HuH-7.5 (cell line): ENCODE measurements at regions not wholly inside any gene's neighbourhood (a gene's known extent, or its start where the extent isn't known, plus 50 kb on each side); places are given as distances from the start of the nearest gene placed in this dataset.

Source experiments
- DNase-seq: peaks from one replicate; pipeline ENCODE4 v3.0.0; 2011; ENCODE audit warnings: low spot score

DNA sequence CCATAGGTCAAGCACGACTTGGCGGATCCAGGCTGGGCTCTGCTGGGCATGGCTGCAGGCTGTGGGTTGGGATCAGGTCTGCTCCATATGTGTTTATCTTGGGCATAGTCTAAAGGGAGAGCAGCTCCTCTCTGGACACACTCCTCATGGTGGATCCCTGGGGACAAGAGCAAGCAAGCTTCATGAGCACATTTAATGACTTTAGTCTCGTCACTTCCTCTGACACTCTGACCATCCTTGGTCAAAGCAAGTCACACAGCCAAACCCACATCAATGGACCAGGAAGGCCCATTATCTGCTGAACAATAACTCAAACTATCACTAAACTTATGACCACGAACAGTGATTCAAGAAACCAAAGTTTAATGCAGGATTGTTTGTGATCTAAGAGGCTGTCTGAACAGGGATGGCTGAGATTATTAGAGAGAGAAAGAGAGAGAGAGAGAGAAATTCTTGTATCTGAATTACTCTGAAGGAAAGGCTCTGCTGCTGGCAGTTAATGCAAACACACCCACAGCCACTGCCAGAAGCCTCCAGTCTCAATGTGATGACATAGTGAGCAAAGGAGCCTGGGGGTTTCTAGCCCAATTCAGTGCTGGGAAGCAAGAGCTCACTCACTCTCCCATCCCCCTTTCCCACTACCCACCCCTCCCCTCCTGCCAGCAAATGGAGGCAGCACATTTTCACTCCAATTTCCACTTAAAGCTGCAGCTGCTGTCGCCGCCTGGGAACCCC, 490.2 kb upstream of the SULF2 start:
- DNase-seq, result no peak

GRCh38 chr20:48273843-48274242, 488.6 kb upstream of the SULF2 start:
- no peak for DNase-seq

GRCh38 chr20:48270885-48271284, 485.6 kb upstream of the SULF2 start:
- no peak for DNase-seq

GRCh38 chr20:48267860-48268633, 482.8 kb upstream of the SULF2 start:
- DNase-seq, result no peak

DNA sequence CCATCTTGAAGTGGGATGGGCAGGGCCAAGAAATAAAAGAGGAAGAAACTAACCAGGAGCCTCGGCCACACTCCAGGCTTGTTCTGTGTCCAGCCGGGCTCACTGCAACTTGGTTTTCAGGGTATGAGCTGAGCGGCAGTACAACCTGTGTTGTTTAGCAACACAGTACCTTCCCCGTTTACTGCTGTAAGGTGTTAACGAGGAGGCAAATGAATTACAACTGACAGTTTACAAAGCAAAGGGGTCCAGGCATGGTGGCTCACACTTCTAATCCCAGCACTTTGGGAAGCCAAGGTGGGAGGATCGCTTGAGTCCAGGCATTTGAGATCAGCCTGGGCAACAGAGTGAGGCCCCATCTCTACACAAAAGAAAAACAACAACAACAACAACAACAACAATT, 481.3 kb upstream of the SULF2 start:
- no peak for DNase-seq

GRCh38 chr20:48265791-48266190, 480.5 kb upstream of the SULF2 start:
- DNase-seq, result no peak

DNA sequence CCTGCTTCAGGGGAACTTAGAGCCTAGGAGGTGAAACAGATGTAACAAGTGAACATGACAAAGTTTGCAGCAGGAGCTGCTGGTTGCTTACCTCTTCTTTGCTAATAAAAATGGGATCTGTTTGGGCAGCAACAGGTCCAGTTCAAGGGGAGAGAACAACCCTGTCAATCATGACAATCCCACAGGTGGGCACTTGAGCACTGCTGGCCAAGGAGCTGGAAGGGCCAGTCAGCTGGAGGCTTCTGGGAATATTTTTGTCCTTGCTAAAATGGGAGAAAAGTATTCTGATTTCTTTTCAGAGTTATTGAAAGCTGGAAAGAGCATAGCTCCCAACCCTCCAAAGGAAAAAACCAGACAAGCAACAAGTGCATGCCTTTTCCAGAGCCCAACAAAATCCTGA, 477.7 kb upstream of the SULF2 start:
- DNase-seq, result no peak

DNA sequence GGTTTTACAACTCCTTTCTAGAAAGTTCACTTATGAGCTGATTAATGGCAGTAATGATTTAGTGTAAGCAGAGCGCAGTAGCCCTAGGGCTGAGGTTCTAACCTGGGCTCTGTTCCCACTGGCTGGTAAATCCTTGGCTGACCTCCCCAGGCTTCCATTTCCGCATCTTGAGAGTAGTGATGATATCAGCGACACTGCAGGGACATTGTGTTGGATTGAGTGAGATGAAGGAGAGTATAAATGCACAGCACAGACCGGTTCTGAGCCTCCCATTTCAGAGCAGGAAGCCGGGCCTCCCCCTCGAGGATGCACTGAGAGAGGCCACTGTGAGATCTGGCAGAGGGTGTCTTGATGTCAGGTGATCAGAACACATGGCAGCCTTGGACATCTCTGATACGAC, 477.2 kb upstream of the SULF2 start:
- DNase-seq, result no peak

- no peak for DNase-seq
Observed at GRCh38 chr20:48261398-48261910, 476.2 kb upstream of the SULF2 start.

DNA sequence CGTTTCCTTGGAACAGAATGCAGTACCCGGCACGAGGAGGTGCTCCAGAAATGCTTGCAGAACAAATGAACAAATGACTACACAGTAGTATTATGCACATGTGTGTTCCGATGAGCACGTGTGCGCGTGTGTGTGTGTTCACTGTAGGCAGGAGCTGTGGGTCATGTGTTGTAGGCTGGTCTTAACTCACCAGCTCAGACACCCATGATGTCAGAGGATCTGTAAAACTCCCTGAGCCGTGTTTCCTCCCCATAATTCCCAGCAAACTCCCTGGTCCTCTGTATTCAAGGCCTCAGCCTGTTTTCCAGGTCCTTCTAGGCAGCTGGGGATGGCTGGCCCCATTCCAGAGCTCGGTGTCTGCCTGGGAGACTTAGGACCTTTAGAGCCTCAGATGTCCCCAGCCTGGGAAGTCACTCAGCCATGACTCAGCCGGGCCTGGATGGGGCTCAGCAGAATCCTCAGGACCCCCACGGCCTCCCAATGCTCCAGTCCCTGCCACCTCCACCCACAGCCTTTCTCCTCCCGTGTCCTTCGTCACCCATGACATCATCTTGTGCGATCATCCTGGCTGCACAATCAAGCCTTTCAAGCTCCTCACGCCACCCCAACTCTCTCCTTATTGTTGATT, 475.0 kb upstream of the SULF2 start:
- no peak for DNase-seq

- no peak for DNase-seq
Observed at GRCh38 chr20:48259456-48259855, 474.2 kb upstream of the SULF2 start.

GRCh38 chr20:48257833-48258232, 472.6 kb upstream of the SULF2 start:
- DNase-seq, result no peak

- DNase-seq, result no peak
Observed at GRCh38 chr20:48247961-48248360, 462.7 kb upstream of the SULF2 start.

DNA sequence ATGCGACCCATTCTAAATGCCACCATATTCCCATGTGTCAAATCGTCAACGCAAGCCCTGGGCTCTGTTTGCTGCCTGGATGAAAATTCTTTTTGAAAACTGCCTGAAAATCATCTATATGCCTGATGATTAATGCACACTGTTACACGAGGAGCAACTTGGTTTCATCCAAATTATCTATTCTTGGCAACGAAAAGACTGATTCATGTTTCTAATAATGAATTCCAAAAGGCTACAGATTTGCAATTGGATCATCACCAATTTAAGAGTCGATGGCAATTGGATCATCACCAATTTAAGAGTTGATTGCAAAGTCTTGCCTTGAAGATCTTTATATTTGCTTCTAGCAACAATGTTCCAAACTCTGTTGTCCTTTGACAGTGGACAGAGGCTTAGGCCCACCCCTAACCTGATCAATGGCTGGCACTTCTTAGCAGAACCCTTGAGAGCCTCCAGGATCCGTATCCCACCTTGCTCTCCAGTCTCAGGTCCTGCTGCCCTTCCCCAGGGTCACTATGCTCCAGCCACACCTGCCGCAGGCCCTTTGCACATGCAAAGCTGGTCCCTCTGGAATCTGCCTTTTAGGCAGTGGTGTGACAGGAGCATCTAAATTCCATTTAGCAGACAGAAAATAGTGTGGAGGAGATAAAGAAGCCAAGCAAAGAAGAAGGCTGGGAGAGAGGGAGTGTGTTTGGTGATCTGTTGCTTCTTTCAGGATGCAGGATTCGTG, 460.9 kb upstream of the SULF2 start:
- DNase-seq, result no peak

- no peak for DNase-seq
Observed at GRCh38 chr20:48242623-48243022, 457.3 kb upstream of the SULF2 start.

- no peak for DNase-seq
Observed at GRCh38 chr20:48241482-48241881, 456.2 kb upstream of the SULF2 start.

DNA sequence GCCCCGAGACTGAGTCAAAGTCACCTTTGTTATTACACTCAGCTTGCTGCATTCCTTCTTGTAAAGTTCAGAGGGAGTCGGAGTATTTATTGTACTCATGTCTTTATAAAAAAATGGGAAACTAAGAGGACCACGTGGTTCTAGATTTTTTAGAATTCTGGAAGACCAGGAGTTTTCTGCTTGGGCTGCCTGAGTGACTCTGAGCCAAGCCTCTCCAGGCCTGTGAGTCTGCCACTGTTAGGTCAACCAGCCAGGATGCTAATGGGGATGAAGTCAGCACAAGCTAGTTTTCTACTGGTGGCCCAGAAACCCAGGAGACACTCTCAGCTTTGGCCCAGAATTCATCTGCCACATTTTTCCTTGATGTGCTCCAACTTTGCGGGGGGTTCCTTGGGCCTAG, 453.5 kb upstream of the SULF2 start:
- no peak for DNase-seq

GRCh38 chr20:48238326-48238725, 453.0 kb upstream of the SULF2 start:
- DNase-seq, result no peak

DNA sequence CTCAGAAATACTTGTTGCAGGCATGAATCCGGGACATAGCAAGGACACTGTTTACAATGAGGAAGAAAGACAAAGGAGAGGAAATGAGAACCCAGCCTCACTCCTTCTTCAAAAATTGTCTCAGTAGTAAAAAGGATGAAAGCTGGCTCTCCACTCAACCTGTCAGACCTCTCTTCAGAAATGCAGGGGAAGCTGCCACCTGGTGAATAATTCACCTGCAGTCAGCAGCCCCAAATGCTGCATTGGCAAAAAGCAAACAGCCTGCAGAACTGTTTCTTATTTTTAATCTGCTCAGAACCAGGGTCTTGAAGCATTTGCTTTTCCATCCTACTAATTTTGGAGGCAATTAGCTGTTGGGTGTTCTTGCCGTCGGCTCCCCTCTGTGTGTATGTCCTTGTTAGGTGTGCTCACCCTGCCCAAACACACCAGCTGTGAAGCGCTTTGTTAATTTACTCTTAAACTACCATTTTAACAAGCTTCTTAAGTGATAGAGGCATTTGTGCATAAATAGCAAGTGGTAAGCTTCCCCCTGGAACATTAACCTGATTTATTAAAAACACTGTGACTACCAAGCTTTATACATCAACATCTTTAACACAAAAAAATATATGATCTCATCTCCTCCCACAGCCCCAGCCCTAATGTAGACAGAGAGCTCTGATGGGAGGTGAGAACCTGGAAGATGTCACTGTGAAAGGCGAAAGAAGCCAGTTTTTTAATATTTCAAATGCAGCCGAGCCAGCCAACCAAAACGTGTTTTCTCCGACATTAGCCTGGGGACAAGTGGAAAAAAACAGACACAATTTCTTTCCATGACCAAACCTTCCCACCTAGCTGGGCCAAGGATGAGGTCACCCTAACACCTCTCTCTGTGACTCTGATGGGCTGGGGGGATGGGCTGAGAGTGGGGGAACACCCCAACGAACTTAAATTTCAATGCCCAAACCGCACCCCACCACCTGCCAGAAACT, 451.0 kb upstream of the SULF2 start:
- DNase-seq, result no peak

GRCh38 chr20:48234951-48235350, 449.7 kb upstream of the SULF2 start:
- DNase-seq, result no peak
